Endothelial cell of umbilical vein (primary cell): ENCODE measurements at regions not wholly inside any gene's neighbourhood (a gene's known extent, or its start where the extent isn't known, plus 50 kb on each side); places are given as distances from the start of the nearest gene placed in this dataset.

ENCODE experiments used
- EZH2 ChIP-seq: IDR thresholded peaks from 2 replicates; pipeline ENCODE4 v1.6.1; 2012; ENCODE audit warnings: borderline replicate concordance, low read depth, mild to moderate bottlenecking, moderate library complexity, low read length, inconsistent platforms; ENCODE audit not compliant: severe bottlenecking
- FOS ChIP-seq: IDR thresholded peaks from 2 replicates; pipeline ENCODE4 v1.6.1; 2011; ENCODE audit warnings: mild to moderate bottlenecking, low read length, moderate library complexity, borderline replicate concordance; ENCODE audit not compliant: insufficient read depth
- MYC ChIP-seq: IDR thresholded peaks from one replicate; pipeline ENCODE4 v1.6.1; 2011; ENCODE audit warnings: mild to moderate bottlenecking, low read depth, low read length
- POLR2A ChIP-seq: IDR thresholded peaks from 2 replicates; pipeline ENCODE4 v1.6.1; 2012; ENCODE audit warnings: low read depth, mild to moderate bottlenecking, control low read depth, low read length
- POLR2AphosphoS5 ChIP-seq: IDR thresholded peaks from 2 replicates; pipeline ENCODE4 v1.6.1; 2012; ENCODE audit warnings: low read depth, mild to moderate bottlenecking, control low read depth, low read length, moderate library complexity; ENCODE audit not compliant: insufficient read depth
- TF ChIP-seq, protein P1 (sequence below), 2 donors: IDR thresholded peaks; 1 replicate in 1 of 2; 2 replicates in 1 of 2; pipeline ENCODE4 v1.5.1; 2011; ENCODE audit warnings: low read length in 2 of 2, mild to moderate bottlenecking in 2 of 2, moderate library complexity in 2 of 2, control low read depth in 1 of 2, inconsistent platforms in 1 of 2, low read depth in 1 of 2; ENCODE audit not compliant: insufficient read depth in 1 of 2; ENCODE audit errors: extremely low read depth in 1 of 2
- TF ChIP-seq, protein P2 (sequence below): IDR thresholded peaks from 2 replicates; pipeline ENCODE4 v1.6.1; 2011; ENCODE audit not compliant: insufficient read depth, insufficient read length

DNA sequence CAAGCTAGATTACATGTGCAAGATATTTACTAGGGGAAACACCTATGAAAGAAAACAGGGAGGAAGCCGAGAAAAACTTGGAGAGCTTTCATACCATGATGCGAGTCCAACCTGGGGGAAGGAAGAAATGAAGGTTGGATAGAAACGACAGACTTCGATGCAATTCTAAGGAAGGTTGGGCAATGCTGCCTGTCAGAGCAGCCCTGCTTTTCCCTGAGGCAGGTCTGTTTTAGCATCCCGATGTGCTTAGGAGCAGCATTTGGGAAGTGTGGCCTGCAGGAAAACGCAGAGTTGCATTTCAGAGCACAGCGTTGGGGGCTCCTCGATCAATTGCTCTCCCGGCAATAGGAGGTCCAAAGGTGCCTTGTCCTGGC lies 91.9 kb upstream of the DTNBP1 start:
- TF ChIP-seq, protein P1, sequence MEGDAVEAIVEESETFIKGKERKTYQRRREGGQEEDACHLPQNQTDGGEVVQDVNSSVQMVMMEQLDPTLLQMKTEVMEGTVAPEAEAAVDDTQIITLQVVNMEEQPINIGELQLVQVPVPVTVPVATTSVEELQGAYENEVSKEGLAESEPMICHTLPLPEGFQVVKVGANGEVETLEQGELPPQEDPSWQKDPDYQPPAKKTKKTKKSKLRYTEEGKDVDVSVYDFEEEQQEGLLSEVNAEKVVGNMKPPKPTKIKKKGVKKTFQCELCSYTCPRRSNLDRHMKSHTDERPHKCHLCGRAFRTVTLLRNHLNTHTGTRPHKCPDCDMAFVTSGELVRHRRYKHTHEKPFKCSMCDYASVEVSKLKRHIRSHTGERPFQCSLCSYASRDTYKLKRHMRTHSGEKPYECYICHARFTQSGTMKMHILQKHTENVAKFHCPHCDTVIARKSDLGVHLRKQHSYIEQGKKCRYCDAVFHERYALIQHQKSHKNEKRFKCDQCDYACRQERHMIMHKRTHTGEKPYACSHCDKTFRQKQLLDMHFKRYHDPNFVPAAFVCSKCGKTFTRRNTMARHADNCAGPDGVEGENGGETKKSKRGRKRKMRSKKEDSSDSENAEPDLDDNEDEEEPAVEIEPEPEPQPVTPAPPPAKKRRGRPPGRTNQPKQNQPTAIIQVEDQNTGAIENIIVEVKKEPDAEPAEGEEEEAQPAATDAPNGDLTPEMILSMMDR (IDR thresholded peaks at IDR 0.05; ENCODE audit: extremely low read depth in 1 of 2, insufficient read depth in 1 of 2, low read depth in 1 of 2, low read length in 2 of 2): no peak
- no peak for TF ChIP-seq POLR2AphosphoS5
- no peak for TF ChIP-seq POLR2A
- TF ChIP-seq FOS: no peak
- TF ChIP-seq, protein P2, sequence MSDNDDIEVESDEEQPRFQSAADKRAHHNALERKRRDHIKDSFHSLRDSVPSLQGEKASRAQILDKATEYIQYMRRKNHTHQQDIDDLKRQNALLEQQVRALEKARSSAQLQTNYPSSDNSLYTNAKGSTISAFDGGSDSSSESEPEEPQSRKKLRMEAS: no peak
- no peak for TF ChIP-seq EZH2
- no peak for TF ChIP-seq MYC
